HG02884 (cell line): ENCODE measurements at regions not wholly inside any gene's neighbourhood (a gene's known extent, or its start where the extent isn't known, plus 50 kb on each side); places are given as distances from the start of the nearest gene placed in this dataset.

Source experiments
- ATAC-seq: cut with Tn5 transposase; IDR thresholded peaks from one replicate; pipeline ENCODE4 v1.9.1; 2021; ENCODE audit warnings: mild to moderate bottlenecking, moderate library complexity; ENCODE audit not compliant: unreplicated experiment

DNA sequence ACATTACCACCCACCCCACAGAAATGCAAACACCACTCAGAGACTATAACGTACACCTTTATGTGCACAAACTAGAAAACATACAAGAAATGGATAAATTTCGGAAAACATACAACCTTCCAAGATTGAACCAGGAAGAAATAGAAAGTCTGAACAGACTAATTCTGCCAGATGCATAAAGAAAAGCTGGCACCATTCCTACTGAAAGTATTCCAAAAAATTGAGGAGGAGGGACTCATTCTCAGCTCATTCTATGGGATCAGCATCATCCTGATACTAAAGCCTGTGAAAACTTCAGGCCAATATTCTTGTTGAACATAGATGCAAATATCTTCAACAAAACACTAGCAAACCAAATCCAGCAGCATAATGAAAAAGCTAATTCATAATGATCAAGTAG lies 115.1 kb upstream of the CD180 start:
- ATAC-seq, result no peak

GRCh38 chr5:67311208-67311607 lies 114.6 kb upstream of the CD180 start:
- no peak for ATAC-seq

GRCh38 chr5:67310740-67311139 lies 114.1 kb upstream of the CD180 start:
- ATAC-seq, result no peak

GRCh38 chr5:67310169-67310568 lies 113.6 kb upstream of the CD180 start:
- no peak for ATAC-seq

DNA sequence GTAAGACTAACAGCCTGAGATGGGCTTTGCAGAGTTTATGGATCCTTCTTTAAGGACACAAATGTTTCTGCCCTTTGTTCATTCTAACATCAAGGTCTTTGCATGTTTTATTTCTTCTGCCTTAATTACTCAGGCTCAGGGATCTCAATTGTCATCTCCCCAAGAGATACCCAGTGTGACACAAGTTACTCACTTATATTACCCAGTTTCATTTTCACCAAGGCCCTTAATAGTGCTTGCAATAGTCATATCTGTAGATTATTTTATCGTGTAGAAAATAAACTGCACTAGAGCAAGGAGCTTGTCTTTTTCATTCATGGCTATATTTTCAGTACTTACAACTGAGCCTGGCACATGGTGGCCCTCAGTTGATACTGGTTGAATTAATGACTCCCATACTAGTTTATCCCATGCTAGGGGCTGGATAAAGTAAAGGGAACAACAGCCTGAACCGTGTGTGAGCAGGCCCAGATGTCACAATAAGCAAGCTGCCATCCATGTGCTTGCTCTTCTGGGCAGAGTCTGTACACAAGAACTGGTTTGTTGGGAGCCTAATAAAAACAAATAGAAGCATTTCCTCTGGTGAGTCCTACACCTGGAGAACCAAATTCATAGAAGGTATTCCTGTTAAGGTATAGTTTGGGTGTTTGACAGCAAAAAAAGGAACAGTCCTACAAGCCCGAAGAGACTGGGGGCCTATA lies 112.5 kb upstream of the CD180 start:
- no peak for ATAC-seq

DNA sequence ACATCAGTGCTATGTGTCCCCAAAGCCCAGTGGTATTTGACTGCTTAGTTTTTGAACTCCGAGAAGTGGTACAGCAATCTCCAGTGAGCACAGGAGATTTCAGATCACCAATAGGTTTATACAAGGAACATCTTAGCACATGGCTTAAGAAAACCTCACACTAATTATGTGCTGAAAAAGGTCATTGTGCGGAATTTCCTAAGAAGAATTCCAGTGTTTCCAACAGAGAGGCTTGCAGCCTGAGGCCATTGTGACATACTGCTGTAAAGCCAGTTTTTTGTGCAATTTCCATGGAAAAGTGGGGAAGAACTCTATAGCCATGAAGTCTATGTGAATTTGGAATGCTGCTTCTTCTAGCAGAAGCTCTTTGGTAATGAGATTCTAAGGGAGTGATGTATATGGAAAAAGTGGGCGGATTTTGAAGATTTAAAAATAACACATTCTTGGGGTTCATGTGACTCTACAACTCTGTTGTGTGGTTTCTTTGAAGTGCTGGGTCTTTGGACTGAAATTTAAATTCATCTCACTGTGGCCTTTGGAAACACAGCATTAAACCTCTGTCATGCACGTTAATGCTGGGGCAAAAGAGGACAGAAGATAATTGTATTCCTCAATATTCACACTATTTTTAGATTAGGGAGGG lies 110.5 kb upstream of the CD180 start:
- no peak for ATAC-seq

GRCh38 chr5:67305913-67306710 lies 109.5 kb upstream of the CD180 start:
- ATAC-seq, result no peak

DNA sequence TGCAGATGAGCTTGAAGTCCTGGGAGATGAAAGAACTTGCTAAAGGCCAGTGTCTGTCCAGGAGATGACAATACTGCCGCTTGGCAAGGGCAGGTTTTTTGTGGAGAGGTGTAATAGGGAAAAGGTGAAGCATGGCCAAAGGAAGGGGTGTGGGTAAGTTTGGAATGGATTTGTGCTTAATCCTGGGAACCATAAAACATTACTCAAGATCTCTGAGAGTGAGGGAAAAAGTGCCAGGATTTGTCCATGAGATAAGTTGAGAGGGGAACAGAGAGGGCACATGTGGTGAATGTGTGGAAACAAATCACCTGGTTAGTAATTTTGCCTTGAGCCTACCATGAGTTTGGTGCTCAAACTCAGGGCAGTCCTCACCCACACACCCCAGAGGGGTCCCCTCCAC lies 108.8 kb upstream of the CD180 start:
- no peak for ATAC-seq

- ATAC-seq, result no peak
These were observed 106.8 kb upstream of the CD180 start for GRCh38 chr5:67303356-67303755.

DNA sequence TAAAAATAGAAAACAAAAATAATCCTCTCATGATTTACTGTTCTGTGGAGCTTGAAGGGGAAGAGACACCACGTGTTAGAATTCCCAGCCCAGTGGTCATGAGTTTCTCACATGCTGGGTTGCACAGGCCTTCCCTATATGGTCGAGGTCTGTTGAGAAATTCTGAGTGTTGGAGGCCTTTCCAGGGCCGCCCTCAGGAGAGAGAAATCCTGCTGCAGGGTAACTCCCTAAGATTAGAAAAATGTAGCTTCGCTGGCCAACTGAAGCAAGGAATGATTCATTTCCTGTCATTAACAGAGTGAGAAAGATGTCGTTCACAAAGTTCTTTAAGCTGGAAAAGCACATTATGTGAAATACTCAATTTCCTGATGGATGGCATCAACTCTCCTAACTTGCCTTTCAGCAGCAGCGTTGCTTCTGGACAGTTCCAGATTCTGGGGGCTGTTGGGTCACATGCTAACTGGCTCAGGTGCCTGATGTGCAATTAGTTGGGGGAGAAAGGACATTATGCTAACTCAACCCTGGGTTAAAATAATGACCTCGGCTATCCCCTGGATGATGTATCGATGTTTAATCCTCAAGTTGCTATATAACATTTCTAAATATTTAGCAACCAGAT lies 104.8 kb upstream of the CD180 start:
- no peak for ATAC-seq

- no peak for ATAC-seq
These were observed 103.7 kb upstream of the CD180 start for GRCh38 chr5:67300326-67300725.

DNA sequence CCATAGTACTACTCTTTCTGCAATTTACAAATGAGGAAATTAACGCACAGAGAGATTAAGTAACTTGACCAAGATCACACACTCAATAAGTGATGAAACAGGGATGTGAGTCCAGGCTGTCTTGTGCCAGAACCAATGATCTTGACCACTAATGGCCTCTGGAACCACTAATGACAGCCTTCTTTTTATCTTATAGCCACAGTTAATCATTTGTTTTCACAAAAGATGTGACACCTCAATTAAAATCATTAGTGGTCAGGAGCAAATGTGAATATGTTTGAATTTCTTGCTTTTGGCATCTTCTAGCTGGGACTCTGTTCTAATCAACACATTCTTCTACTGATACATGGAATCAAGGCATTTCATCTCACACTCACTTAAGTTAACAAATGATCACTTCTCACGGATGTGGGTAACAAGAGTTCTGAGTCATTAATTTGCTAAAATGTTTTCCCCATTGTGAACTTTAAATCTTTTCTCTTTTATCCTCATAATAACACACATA lies 102.7 kb upstream of the CD180 start:
- no peak for ATAC-seq

- ATAC-seq, result no peak
These were observed 101.4 kb upstream of the CD180 start for GRCh38 chr5:67297802-67298532.

DNA sequence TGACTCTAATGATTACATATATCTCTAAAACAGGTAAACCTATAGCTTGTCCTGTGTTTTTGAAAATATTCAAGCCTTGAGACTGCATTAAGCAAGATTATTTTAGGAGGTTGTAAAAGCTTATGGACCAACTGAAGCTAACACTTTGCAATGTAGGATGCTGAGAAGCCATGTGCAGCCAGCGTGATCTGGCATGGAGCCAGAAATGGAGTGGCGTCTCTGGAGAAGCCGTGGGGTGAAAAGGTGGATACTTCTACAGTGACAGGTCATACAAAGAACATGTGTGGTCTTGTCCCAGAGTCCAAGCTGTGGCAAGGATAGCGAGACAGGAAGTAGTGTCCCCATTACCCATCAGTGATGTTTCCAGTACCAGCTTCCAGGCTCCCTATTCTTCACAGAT lies 100.8 kb upstream of the CD180 start:
- ATAC-seq, result no peak

DNA sequence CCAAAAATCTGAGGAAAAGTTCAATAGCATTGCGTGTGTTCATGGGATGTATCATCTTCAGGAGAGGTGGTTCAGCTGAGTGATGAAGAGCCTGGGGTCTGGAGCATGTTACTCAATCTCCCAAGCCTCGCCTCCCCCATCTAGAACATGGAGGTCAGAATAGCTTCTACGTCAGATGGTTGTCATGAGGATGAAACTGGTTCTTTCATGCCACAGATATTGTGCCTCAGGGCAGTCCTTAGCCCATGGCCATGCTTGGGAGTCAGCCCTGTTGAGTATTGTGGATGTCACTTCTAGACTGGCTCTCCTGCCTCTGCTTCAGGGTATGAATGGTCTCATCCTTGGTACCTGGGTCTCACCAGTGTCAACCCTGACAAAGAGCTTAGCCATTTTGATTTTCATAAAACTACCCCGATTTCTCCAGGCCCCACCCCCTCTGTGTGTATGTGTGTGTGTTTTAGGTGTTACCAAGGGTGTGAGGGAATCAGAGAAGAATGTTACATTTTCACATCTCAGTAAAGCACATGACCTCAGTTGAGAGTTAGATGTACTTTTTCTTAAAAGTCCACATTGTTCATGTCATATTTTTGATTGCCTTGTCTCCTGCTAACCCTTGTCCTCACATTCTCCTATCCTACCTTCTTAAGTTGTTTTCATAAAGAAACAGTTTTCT lies 97.8 kb upstream of the CD180 start:
- no peak for ATAC-seq

DNA sequence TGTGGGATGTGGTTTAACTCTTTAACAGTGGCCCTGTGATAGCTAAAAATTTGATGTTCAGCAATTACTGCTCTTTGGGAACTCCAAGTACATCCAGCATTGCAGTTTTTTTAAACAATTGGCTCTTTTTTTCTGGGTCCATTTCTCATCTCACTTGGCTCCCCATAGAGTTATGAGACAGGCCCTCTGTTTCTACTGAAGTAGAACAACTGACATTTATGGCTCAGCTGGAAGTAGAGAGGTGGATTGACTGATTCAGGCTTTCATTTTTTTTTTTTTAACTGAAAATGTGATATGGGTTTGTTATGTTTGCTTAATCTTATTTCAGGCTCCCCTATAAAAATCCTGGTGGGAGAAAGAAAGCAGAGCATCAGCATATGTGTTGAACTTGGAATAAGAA lies 96.6 kb upstream of the CD180 start:
- ATAC-seq, result no peak

GRCh38 chr5:67292201-67292940 lies 95.8 kb upstream of the CD180 start:
- no peak for ATAC-seq

- ATAC-seq, result no peak
These were observed 95.1 kb upstream of the CD180 start for GRCh38 chr5:67291671-67292070.

DNA sequence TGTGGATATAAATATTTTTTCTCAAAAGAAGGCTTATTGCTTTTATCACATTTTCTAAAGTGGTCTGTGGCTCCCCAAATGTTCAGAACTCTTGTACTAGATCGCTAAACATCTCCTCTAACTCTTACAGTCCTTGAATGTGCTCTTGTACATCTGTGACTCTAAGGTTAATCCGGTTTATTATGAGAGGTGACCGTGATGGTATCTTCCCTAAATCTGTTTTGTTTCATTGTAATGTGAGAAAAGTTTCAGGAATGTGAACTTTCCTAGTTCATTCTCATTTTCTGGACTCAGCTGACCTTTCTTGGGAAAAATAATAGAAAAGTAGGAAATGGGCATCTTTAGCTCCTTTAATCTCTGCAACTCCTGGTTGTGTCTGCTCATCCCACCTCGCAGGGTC lies 94.5 kb upstream of the CD180 start:
- ATAC-seq, result no peak

DNA sequence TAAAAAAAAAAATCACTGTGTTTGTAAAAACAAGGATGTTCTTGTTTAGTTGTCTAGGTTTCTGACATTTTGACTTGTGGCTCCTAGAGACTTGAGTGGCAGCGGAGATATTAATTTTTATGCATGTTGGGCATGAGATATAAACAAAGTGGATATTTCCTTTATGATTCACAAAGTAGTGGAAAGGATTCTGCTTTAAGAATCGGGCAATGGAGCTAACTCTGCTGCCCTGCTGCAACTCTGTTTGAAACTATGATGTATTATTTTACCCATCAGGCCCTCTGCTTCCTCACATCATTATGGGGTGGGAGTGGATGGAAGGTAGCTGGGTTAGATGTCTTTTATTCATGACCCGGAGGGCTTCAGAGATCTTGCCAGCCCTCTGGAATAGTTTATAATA lies 94.1 kb upstream of the CD180 start:
- ATAC-seq, result no peak
